Nephron (organoid): ENCODE measurements at regions not wholly inside any gene's neighbourhood (a gene's known extent, or its start where the extent isn't known, plus 50 kb on each side); places are given as distances from the start of the nearest gene placed in this dataset.

Experiments
- H3K27ac Mint-ChIP-seq, 3 experiments: 2 replicates each; pipeline ENCODE4 v1.8.0; 2020; ENCODE audit warnings: mixed read lengths in 3 of 3, mild to moderate bottlenecking in 2 of 3, moderate library complexity in 1 of 3
- H3K27me3 Mint-ChIP-seq: 2 replicates; pipeline ENCODE4 v1.8.0; 2021; ENCODE audit warnings: low read depth, mild to moderate bottlenecking, moderate library complexity, mixed read lengths
- H3K36me3 Mint-ChIP-seq: 2 replicates; pipeline ENCODE4 v1.8.0; 2020; ENCODE audit warnings: low read depth, mixed read lengths
- H3K4me1 Mint-ChIP-seq: 2 replicates; pipeline ENCODE4 v1.8.0; 2020; ENCODE audit warnings: mixed read lengths
- H3K4me3 Mint-ChIP-seq, 3 experiments: 2 replicates each; pipeline ENCODE4 v1.8.0; 2020; ENCODE audit warnings: mild to moderate bottlenecking in 3 of 3, mixed read lengths in 3 of 3, moderate library complexity in 2 of 3
- H3K9me3 Mint-ChIP-seq: 2 replicates; pipeline ENCODE4 v1.8.0; 2020; ENCODE audit warnings: mixed read lengths
- TF ChIP-seq, protein P1 (sequence below), 3 experiments: fragments of 200-600 bp; sonication (generic); IDR thresholded peaks; one replicate each; pipeline ENCODE4 v1.5.0; 2021; ENCODE audit warnings: antibody characterized with exemption in 3 of 3; ENCODE audit not compliant: unreplicated experiment in 3 of 3

DNA sequence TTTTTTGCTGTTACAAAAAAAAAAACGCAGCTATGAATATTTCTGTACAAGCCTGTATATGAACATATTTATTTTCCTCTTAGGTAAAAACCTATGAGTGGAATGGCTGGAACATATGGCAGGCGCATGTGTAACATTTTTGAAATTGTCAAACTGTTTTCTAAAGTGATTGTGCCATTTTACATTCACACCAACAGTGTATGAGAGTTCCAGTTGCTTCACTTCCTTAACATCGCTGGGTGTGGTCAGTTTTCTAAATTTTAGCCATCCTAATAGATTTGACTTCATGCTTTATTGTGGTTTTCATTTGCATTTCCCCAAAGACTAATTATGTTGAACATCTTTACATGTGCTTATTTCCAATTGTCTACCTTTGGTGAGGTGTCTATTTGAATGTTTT lies 306.8 kb downstream of the KCNRG start:
- H3K36me3 Mint-ChIP-seq: peaks cover 3% of the 10 kb centered on the region
- H3K4me1 Mint-ChIP-seq: peaks cover 18% of the 10 kb centered on the region

DNA sequence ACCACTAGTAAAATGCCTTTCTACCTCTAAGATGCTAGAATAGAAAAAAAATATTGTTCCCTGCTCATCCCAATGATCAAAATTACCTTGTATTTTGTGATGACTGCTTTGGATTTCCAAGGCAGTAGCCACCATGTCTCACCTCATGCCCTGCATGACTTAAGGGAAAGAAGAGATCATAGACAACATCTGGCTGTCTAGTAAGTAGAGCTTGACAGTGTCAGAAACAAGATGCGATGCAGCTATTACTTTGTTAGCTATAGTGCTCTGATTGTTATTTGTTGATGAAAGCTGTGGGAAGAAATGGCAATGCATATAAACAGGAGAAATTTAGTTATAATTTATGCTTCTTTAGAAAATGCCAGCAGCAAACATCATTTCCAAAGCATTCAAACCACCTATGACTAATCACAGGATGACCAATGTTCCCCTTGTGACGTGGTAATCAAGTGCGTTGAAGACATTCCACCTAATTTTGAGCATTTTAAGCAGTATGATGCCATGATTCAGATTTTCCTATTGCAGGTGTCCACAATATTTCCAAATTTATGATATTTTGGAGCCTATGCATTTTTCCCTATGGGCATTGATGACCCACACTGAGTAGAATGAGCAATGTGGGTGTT lies 308.3 kb downstream of the KCNRG start:
- no peak overlapping the region for H3K4me3 Mint-ChIP-seq
- no peaks in the 10 kb centered on the region for H3K27me3 Mint-ChIP-seq
- peaks cover 21% of the 10 kb centered on the region for H3K4me1 Mint-ChIP-seq
- H3K36me3 Mint-ChIP-seq: peaks cover 3% of the 10 kb centered on the region
- no peak overlapping the region for H3K27ac Mint-ChIP-seq
- H3K9me3 Mint-ChIP-seq: peaks cover 9% of the 10 kb centered on the region
- TF ChIP-seq, protein P1, sequence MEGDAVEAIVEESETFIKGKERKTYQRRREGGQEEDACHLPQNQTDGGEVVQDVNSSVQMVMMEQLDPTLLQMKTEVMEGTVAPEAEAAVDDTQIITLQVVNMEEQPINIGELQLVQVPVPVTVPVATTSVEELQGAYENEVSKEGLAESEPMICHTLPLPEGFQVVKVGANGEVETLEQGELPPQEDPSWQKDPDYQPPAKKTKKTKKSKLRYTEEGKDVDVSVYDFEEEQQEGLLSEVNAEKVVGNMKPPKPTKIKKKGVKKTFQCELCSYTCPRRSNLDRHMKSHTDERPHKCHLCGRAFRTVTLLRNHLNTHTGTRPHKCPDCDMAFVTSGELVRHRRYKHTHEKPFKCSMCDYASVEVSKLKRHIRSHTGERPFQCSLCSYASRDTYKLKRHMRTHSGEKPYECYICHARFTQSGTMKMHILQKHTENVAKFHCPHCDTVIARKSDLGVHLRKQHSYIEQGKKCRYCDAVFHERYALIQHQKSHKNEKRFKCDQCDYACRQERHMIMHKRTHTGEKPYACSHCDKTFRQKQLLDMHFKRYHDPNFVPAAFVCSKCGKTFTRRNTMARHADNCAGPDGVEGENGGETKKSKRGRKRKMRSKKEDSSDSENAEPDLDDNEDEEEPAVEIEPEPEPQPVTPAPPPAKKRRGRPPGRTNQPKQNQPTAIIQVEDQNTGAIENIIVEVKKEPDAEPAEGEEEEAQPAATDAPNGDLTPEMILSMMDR (IDR thresholded peaks at IDR 0.05; ENCODE audit: unreplicated experiment in 3 of 3): no peak

More for the DNA sequence above, 306.8 kb downstream of the KCNRG start:
- no peak overlapping the region for H3K27ac Mint-ChIP-seq
- no peaks in the 10 kb centered on the region for H3K27me3 Mint-ChIP-seq
- H3K4me3 Mint-ChIP-seq: no peak overlapping the region
- peaks cover 9% of the 10 kb centered on the region for H3K9me3 Mint-ChIP-seq
- TF ChIP-seq, protein P1 (IDR thresholded peaks at IDR 0.05; ENCODE audit: unreplicated experiment in 3 of 3): no peak

DNA sequence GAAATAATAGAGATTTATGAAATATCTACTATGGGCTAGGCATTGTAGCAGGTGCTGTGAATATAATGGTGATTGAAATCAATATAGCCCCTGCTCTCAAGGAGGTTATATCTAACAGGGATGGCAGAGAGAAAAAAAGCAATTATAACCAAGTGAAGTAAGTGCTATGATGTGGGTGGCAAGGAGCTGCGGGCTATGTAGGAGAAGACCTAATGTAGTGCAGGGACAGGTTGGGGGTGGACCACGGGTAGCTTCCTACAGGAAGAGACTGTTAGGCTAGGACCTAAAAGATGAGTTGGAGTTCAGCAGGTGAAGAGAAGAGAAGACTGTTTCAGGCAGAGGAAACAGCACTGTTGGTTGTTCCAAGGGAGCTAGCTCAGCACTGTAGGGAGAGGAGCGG lies 311.0 kb downstream of the KCNRG start:
- H3K9me3 Mint-ChIP-seq: peaks cover 9% of the 10 kb centered on the region
- no peaks in the 10 kb centered on the region for H3K27me3 Mint-ChIP-seq
- H3K4me1 Mint-ChIP-seq: peaks cover 23% of the 10 kb centered on the region
- H3K36me3 Mint-ChIP-seq: peaks cover 3% of the 10 kb centered on the region
- no peak overlapping the region for H3K4me3 Mint-ChIP-seq
- TF ChIP-seq, protein P1 (IDR thresholded peaks at IDR 0.05; ENCODE audit: unreplicated experiment in 3 of 3): no peak
- peak overlapping the region in 1 of 3 experiments; percentile 60 for H3K27ac Mint-ChIP-seq

DNA sequence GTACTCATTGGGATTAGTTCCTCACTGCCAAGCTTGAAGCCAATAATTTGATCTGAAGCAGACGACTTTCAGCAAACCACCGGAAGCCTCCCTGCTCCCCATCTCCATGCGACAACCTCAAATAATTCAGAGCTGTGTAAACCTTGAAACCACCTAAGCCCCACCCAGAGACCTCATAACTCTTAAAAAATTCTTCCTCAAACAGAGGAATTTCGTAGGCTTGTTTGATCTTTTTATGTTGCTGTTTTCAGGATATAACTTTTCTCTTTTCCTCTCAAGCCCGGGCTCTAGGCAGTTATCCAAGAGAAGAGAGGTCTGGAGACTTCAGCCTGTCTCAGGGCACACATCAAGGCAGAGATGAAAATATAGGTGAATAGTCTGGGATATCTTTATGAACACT lies 311.6 kb downstream of the KCNRG start:
- Mint-ChIP-seq H3K4me1 (peaks cover 23% of the 10 kb centered on the region), H3K27ac (peak overlapping the region; percentile 53 to 60 (median 53)), H3K9me3 (peaks cover 9% of the 10 kb centered on the region), H3K27me3 (no peaks in the 10 kb centered on the region), H3K36me3 (peaks cover 3% of the 10 kb centered on the region), H3K4me3 (no peak overlapping the region)
- TF ChIP-seq, protein P1 (IDR thresholded peaks at IDR 0.05; ENCODE audit: unreplicated experiment in 3 of 3): no peak

DNA sequence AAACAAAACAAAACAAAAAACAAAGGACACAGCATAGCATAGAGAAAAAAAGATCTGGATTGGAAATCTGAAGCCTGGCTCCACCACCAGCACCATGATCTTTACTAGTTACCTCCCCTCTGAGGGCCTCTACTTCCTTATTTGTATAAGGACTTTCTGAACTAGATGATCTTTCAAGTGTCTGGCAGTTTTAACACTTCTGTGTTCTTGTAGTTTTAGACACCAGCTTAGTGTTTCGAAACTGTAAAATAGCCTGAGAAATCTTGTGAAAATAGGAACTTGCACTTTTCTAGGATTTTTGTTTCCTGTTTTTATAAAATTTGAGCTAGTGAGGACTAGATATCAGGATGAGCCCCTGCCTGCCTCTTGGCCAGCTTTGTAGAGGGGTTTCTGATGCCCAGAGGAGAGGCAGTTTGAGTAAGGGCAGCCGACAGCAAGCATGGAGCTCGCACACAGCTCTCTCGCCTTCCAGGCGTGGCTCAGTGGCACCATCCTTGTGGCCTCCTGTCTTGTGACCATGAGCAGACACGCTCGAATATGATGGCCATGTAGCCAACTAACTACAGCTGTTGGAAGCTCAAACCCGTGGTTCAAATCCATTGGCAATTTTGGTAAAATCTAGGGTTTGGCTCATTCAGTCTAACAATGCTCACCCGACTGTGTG lies 319.0 kb downstream of the KCNRG start:
- TF ChIP-seq, protein P1 (IDR thresholded peaks at IDR 0.05; ENCODE audit: unreplicated experiment in 3 of 3): no peak
- no peaks in the 10 kb centered on the region for H3K9me3 Mint-ChIP-seq
- H3K4me3 Mint-ChIP-seq: no peak overlapping the region
- no peaks in the 10 kb centered on the region for H3K27me3 Mint-ChIP-seq
- H3K27ac Mint-ChIP-seq: peak overlapping the region in 2 of 3 experiments; percentile 14 to 58
- peaks cover 21% of the 10 kb centered on the region for H3K4me1 Mint-ChIP-seq
- H3K36me3 Mint-ChIP-seq: no peaks in the 10 kb centered on the region

DNA sequence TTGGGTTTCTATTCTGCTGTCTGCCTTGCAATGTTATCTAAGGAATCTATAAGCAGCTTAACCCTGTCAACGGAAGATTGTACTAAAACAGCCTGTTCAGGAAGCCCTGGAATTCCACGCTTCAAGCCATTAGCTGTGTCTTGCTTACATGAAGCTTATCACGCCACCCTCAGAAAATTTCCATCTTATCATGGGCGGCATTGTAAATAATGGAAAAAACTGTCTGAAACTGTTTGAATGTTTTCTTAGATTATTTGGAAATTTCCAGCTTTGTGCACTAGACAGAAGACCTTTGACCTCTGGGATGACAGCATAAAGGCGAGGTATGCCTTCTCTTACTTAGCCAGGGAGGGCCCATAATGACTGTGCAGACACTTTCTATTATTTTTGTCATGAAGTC lies 319.7 kb downstream of the KCNRG start:
- TF ChIP-seq, protein P1 (IDR thresholded peaks at IDR 0.05; ENCODE audit: unreplicated experiment in 3 of 3): no peak
- Mint-ChIP-seq H3K27me3 (peaks cover 4% of the 10 kb centered on the region), H3K36me3 (no peaks in the 10 kb centered on the region), H3K27ac (peak overlapping the region in 2 of 3 experiments; percentile 14 to 58), H3K4me3 (no peak overlapping the region), H3K4me1 (peaks cover 18% of the 10 kb centered on the region), H3K9me3 (no peaks in the 10 kb centered on the region)
